Adipocyte (in vitro differentiated cells): ENCODE measurements at regions not wholly inside any gene's neighbourhood (a gene's known extent, or its start where the extent isn't known, plus 50 kb on each side); places are given as distances from the start of the nearest gene placed in this dataset.
"Not testable (repeated sequence)": the region's sequence is repeated elsewhere in the genome, so short reads cannot be mapped to it uniquely, and the experiment has no call there.

Experiments
- DNase-seq: peaks from one replicate; pipeline ENCODE4 v3.0.0-alpha.2; 2015; ENCODE audit warnings: low read depth
- H3K27me3 ChIP-seq: replicated peaks from 2 replicates; pipeline ENCODE4 v1.7.0; 2013; ENCODE audit warnings: mild to moderate bottlenecking, low read length, moderate library complexity; ENCODE audit not compliant: control insufficient read depth, insufficient read depth
- H3K36me3 ChIP-seq: 2 replicates; pipeline ENCODE4 v1.7.0; 2013; ENCODE audit warnings: low read length, mild to moderate bottlenecking, moderate library complexity; ENCODE audit not compliant: control insufficient read depth, insufficient read depth, severe bottlenecking
- H3K4me1 ChIP-seq: 2 replicates; pipeline ENCODE4 v1.7.0; 2013; ENCODE audit warnings: mild to moderate bottlenecking, low read length, moderate library complexity; ENCODE audit not compliant: control insufficient read depth, insufficient read depth
- H3K4me3 ChIP-seq: 2 replicates; pipeline ENCODE4 v1.7.0; 2013; ENCODE audit warnings: mild to moderate bottlenecking, low read length, moderate library complexity
- H3K9ac ChIP-seq: 2 replicates; pipeline ENCODE4 v1.7.0; 2013; ENCODE audit warnings: mild to moderate bottlenecking, low read length, moderate library complexity
- H3K9me3 ChIP-seq: 2 replicates; pipeline ENCODE4 v1.7.0; 2013; ENCODE audit warnings: mild to moderate bottlenecking, low read length, moderate library complexity; ENCODE audit not compliant: control insufficient read depth

GRCh38 chr19:22545751-22546150, 88.4 kb upstream of the ZNF492 start:
- no peak overlapping the region for H3K9ac ChIP-seq
- peak; percentile 12 for DNase-seq
- no peaks in the 10 kb centered on the region for H3K27me3 ChIP-seq
- H3K4me1 ChIP-seq: no peaks in the 10 kb centered on the region
- H3K36me3 ChIP-seq: no peaks in the 10 kb centered on the region
- no peak overlapping the region for H3K4me3 ChIP-seq
- H3K9me3 ChIP-seq: peaks cover 31% of the 10 kb centered on the region

GRCh38 chr19:22533761-22534160, 100.4 kb upstream of the ZNF492 start:
- Histone ChIP-seq H3K4me1 (no peaks in the 10 kb centered on the region), H3K36me3 (no peaks in the 10 kb centered on the region), H3K4me3 (no peak overlapping the region), H3K9me3 (peaks cover 31% of the 10 kb centered on the region), H3K9ac (no peak overlapping the region), H3K27me3 (no peaks in the 10 kb centered on the region)
- no peak for DNase-seq

GRCh38 chr19:22532388-22533300, 101.5 kb upstream of the ZNF492 start:
- no peak overlapping the region for H3K4me3 ChIP-seq
- no peaks in the 10 kb centered on the region for H3K27me3 ChIP-seq
- peaks cover 31% of the 10 kb centered on the region for H3K9me3 ChIP-seq
- no peak overlapping the region for H3K9ac ChIP-seq
- no peak for DNase-seq
- no peaks in the 10 kb centered on the region for H3K4me1 ChIP-seq
- H3K36me3 ChIP-seq: no peaks in the 10 kb centered on the region

GRCh38 chr19:22530042-22530441, 104.1 kb upstream of the ZNF492 start:
- Histone ChIP-seq H3K27me3 (no peaks in the 10 kb centered on the region), H3K9me3 (peaks cover 22% of the 10 kb centered on the region), H3K4me1 (no peaks in the 10 kb centered on the region), H3K4me3 (no peak overlapping the region), H3K36me3 (no peaks in the 10 kb centered on the region), H3K9ac (no peak overlapping the region)
- no peak for DNase-seq

- no peak overlapping the region for H3K4me3 ChIP-seq
- no peaks in the 10 kb centered on the region for H3K27me3 ChIP-seq
- H3K36me3 ChIP-seq: no peaks in the 10 kb centered on the region
- no peak for DNase-seq
- H3K9ac ChIP-seq: no peak overlapping the region
- H3K9me3 ChIP-seq: peaks cover 23% of the 10 kb centered on the region
- H3K4me1 ChIP-seq: no peaks in the 10 kb centered on the region
Observed at GRCh38 chr19:22528956-22529355, 105.2 kb upstream of the ZNF492 start.

GRCh38 chr19:22527554-22527953, 105.4 kb upstream of the ZNF98 start:
- Histone ChIP-seq H3K4me1 (no peaks in the 10 kb centered on the region), H3K27me3 (no peaks in the 10 kb centered on the region), H3K9me3 (peaks cover 18% of the 10 kb centered on the region), H3K36me3 (no peaks in the 10 kb centered on the region), H3K4me3 (no peak overlapping the region), H3K9ac (no peak overlapping the region)
- no peak for DNase-seq

- no peaks in the 10 kb centered on the region for H3K4me1 ChIP-seq
- H3K9ac ChIP-seq: no peak overlapping the region
- H3K4me3 ChIP-seq: no peak overlapping the region
- DNase-seq: no peak
- no peaks in the 10 kb centered on the region for H3K36me3 ChIP-seq
- H3K27me3 ChIP-seq: no peaks in the 10 kb centered on the region
- H3K9me3 ChIP-seq: peaks cover 15% of the 10 kb centered on the region
Observed at GRCh38 chr19:22526661-22527272, 104.6 kb upstream of the ZNF98 start.

GRCh38 chr19:22523940-22524339, 101.8 kb upstream of the ZNF98 start:
- Histone ChIP-seq H3K36me3 (no peaks in the 10 kb centered on the region), H3K27me3 (no peaks in the 10 kb centered on the region), H3K9ac (no peak overlapping the region), H3K4me1 (no peaks in the 10 kb centered on the region), H3K9me3 (peaks cover 10% of the 10 kb centered on the region), H3K4me3 (no peak overlapping the region)
- DNase-seq: no peak

- H3K9ac ChIP-seq, H3K27me3 ChIP-seq, H3K4me1 ChIP-seq, H3K9me3 ChIP-seq, DNase-seq, H3K36me3 ChIP-seq, H3K4me3 ChIP-seq: not testable (repeated sequence)
Observed at GRCh38 chr19:22519562-22519961, 97.4 kb upstream of the ZNF98 start.

GRCh38 chr19:22519152-22519551, 97.0 kb upstream of the ZNF98 start:
- Histone ChIP-seq H3K27me3 (no peaks in the 10 kb centered on the region), H3K4me3 (no peak overlapping the region), H3K36me3 (no peaks in the 10 kb centered on the region), H3K9ac (no peak overlapping the region), H3K4me1 (no peaks in the 10 kb centered on the region), H3K9me3 (peaks cover 8% of the 10 kb centered on the region)
- DNase-seq: no peak

- no peak overlapping the region for H3K4me3 ChIP-seq
Observed at GRCh38 chr19:22517496-22518411, 95.6 kb upstream of the ZNF98 start.

More at GRCh38 chr19:22517496-22518411, 95.6 kb upstream of the ZNF98 start:
- H3K4me1 ChIP-seq: no peaks in the 10 kb centered on the region
- no peaks in the 10 kb centered on the region for H3K36me3 ChIP-seq
- no peak overlapping the region for H3K9ac ChIP-seq
- H3K9me3 ChIP-seq: peaks cover 3% of the 10 kb centered on the region
- no peaks in the 10 kb centered on the region for H3K27me3 ChIP-seq
- no peak for DNase-seq
